GM12891 (cell line): ENCODE measurements at regions not wholly inside any gene's neighbourhood (a gene's known extent, or its start where the extent isn't known, plus 50 kb on each side); places are given as distances from the start of the nearest gene placed in this dataset.

ENCODE experiments used
- POLR2A ChIP-seq: IDR thresholded peaks from 2 replicates; pipeline ENCODE4 v1.6.1; 2011; ENCODE audit warnings: low read depth, low read length, control low read depth
- SPI1 ChIP-seq: IDR thresholded peaks from 2 replicates; pipeline ENCODE4 v1.6.1; 2011; ENCODE audit warnings: low read depth, low read length, control low read depth
- TAF1 ChIP-seq: IDR thresholded peaks from 2 replicates; pipeline ENCODE4 v1.6.1; 2011; ENCODE audit warnings: low read depth, low read length, control low read depth

DNA sequence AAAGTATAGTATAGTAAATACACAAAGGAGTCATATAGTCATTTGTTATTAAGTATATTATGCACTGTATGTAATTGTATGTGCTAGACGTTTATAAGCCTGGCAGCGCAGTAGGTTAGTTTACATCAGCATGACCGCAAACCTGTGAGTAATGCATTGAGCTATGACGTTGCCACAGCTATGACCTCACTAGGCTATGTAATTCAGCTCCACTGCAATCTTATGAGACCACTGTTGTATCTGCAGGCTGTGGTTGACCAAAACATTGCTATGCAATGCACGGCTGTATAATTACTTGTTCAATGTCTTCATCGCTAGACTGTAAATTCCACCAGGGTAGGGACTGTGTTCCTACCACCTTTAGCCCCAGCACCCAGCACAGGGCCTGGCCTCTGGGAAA, 53.2 kb upstream of the VASH1 start:
- no peak for TF ChIP-seq POLR2A
- TF ChIP-seq SPI1 = no peak
- TF ChIP-seq TAF1 = no peak
